ENCODE measurements at regions not wholly inside any gene's neighbourhood (a gene's known extent, or its start where the extent isn't known, plus 50 kb on each side); places are given as distances from the start of the nearest gene placed in this dataset.

GRCh38 chr3:88979760-88980159 lies 127.7 kb upstream of the EPHA3 start:
- TF ChIP-seq POLR2AphosphoS5 (IDR thresholded peaks at IDR 0.05) = no peak
- no peak for TF ChIP-seq CTCF (IDR thresholded peaks at IDR 0.05)
- no peak for TF ChIP-seq POLR2A (IDR thresholded peaks at IDR 0.05)
- TF ChIP-seq EP300 (IDR thresholded peaks at IDR 0.05) = no peak

All from upper lobe of left lung (tissue), 4 donors.